Stimulated activated CD4-positive, alpha-beta T cell treated with anti-CD3 and anti-CD28 coated beads, TNF-alpha, amount 100 ng/mL, for 4 hours (primary cell): ENCODE measurements at regions not wholly inside any gene's neighbourhood (a gene's known extent, or its start where the extent isn't known, plus 50 kb on each side); places are given as distances from the start of the nearest gene placed in this dataset.

Source experiments
- DNase-seq, 3 experiments: peaks; one replicate each; pipeline ENCODE4 v3.0.0-alpha.2; 2020; ENCODE audit warnings: low read depth in 3 of 3

- no peak for DNase-seq
Measured at GRCh38 chr12:126362493-126362892, 1297.3 kb downstream of the AACS start.

- no peak for DNase-seq
Measured at GRCh38 chr12:126362964-126363363, 1297.7 kb downstream of the AACS start.

- no peak for DNase-seq
Measured at GRCh38 chr12:126369487-126370463, 1304.5 kb downstream of the AACS start.

- DNase-seq: no peak
Measured at GRCh38 chr12:126383506-126383905, 1318.3 kb downstream of the AACS start.

GRCh38 chr12:126384026-126384564 is 1318.9 kb downstream of the AACS start:
- no peak for DNase-seq

GRCh38 chr12:126385785-126386184 is 1320.5 kb downstream of the AACS start:
- DNase-seq: no peak

- no peak for DNase-seq
Measured at GRCh38 chr12:126389220-126389841, 1324.1 kb downstream of the AACS start.

GRCh38 chr12:126389961-126390360 is 1324.7 kb downstream of the AACS start:
- DNase-seq: no peak

- DNase-seq: no peak
Measured at GRCh38 chr12:126390969-126391566, 1325.8 kb downstream of the AACS start.

GRCh38 chr12:126396536-126396935 is 1331.3 kb downstream of the AACS start:
- no peak for DNase-seq

GRCh38 chr12:126397071-126397581 is 1331.9 kb downstream of the AACS start:
- DNase-seq: no peak

- DNase-seq: no peak
Measured at GRCh38 chr12:126397660-126398059, 1332.4 kb downstream of the AACS start.

GRCh38 chr12:126400831-126401230 is 1335.6 kb downstream of the AACS start:
- no peak for DNase-seq

GRCh38 chr12:126404293-126404881 is 1339.2 kb downstream of the AACS start:
- no peak for DNase-seq

- no peak for DNase-seq
Measured at GRCh38 chr12:126418400-126418799, 1353.2 kb downstream of the AACS start.

- no peak for DNase-seq
Measured at GRCh38 chr12:126419131-126419530, 1353.9 kb downstream of the AACS start.

GRCh38 chr12:126424696-126425095 is 1359.5 kb downstream of the AACS start:
- no peak for DNase-seq

- no peak for DNase-seq
Measured at GRCh38 chr12:126425264-126425663, 1360.0 kb downstream of the AACS start.

- DNase-seq: no peak
Measured at GRCh38 chr12:126428769-126429168, 1363.5 kb downstream of the AACS start.

- DNase-seq: no peak
Measured at GRCh38 chr12:126430921-126431320, 1365.7 kb downstream of the AACS start.

- DNase-seq: no peak
Measured at GRCh38 chr12:126431767-126432166, 1366.5 kb downstream of the AACS start.

- DNase-seq: no peak
Measured at GRCh38 chr12:126432780-126433179, 1367.5 kb downstream of the AACS start.
